GM19351 (cell line): ENCODE measurements at regions not wholly inside any gene's neighbourhood (a gene's known extent, or its start where the extent isn't known, plus 50 kb on each side); places are given as distances from the start of the nearest gene placed in this dataset.

Source experiments
- ATAC-seq: cut with Tn5 transposase; IDR thresholded peaks from one replicate; pipeline ENCODE4 v1.9.1; 2021; ENCODE audit warnings: mild to moderate bottlenecking, moderate library complexity; ENCODE audit not compliant: unreplicated experiment

DNA sequence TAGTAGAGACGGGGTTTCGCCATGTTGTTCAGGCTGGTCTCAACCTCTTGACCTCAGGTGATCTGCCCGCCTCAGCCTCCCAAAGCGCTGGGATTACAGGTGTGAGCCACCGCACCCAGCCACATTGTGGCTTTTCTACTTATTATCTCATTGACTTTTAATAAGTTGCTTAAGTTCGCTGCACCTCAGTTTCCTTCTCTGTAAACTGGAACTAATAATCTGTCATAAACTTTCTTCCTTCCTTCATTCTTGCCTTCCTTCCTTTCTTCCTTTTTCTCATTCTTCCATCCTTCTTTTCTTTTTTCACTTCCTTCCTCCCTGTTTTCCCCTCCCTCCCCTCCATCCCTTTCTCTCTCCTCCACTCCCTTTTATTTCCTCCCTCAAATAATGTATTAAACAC, 192.2 kb downstream of the MAF start:
- no peak for ATAC-seq

DNA sequence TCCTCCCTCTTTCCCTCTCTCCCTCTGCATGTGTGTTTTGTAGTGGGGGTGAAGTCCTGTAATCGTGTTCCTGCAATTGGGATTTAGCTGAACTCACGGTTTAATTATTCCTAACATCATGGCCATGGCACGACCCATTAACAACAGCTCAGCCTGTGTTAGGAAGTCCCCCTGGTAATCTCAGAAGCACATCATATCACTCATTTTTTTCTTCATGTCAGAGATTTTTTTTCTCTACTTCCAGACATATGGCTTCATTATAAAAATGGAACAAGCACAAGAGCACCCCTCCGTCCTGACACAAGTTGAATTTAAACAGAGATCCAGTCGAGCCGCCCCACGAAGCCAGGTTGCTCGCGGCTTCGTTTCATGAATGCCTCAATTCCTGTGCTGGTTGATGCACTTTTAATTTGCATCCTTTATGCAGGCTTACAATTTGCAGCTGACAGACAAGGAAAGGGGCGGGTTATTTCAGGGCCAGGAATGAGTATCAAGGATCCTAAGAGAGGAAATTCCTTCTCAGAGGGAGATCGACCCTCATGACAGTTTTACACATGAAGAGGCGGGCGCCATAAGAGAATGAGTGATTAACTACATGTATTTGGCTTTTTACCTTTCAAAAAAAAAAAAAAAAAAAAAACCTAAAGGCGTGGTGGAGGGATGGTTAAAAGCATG, 192.9 kb downstream of the MAF start:
- ATAC-seq = no peak

DNA sequence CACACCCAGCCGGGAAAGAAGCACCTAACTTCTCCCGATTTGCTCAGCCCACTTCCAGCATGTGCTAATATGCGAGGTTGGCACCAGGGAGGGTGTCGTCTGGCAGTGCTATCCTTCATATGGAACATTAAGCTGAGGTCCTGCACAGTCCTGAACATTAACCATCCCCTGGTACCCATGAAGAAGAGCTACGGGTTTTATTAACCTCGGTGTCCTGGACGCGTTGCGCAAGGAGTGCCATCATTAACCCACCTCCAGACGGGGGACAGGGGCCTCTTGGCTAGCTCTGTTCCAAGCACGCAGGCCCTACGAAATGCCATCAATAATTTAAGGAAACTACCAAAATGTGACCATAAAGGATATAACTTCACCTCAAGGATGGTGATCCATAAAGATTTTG, 193.5 kb downstream of the MAF start:
- ATAC-seq = no peak

DNA sequence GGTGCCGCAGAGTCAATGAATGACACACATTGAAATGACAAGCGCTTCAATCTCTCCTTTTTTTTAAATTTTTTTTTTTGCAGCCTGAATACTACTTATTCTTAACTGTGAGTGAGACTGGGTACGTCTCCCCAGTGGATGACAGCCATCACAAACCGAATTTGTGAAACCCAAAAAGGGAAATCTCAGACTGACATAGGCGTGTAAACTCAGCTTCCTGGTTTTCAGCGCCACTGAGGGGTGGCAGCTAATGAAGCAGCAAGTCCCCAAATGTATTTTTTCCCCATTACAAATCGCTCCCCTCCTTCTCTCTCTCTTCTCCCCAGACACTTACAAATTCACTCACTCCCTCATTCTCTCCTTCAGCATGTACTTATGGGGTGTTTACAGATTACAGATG, 196.0 kb downstream of the MAF start:
- ATAC-seq = no peak

DNA sequence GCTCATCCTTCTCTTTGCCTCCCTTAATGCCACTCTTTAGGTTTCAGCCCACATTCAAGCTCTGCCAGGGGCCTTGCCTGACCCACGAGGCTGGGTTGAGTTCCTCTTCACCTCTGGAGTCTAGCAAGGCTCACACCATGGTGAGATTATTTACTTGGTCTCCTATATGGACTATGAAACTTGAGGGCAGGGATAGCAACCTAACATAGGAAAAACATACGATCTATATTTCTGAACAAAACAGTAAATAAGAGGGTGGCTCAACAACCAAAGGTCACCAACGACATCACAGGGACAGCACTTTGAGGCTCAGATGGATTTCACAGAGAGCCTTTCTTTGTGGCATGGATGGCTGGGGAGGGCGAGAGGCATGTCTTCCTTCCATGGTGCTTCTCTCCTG, 197.0 kb downstream of the MAF start:
- no peak for ATAC-seq

DNA sequence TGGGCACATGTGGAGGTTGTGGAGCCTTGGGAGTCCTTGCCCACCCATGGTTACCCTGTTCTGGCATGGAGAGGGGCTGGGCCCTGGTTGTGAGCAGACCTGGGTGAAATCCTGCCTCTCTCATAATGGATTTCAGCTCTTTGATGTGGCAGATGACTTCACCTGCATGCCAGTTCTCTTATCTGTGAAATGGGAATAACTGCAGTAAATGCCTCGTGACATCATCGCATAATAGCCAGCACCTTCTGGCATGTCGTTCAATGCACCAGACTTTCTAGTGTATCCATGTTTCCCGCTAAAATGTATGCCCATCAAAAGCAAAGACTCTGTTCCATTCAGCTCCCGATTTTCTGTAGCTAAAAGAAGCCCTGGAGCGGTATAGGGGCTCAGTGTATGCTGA, 197.6 kb downstream of the MAF start:
- no peak for ATAC-seq

DNA sequence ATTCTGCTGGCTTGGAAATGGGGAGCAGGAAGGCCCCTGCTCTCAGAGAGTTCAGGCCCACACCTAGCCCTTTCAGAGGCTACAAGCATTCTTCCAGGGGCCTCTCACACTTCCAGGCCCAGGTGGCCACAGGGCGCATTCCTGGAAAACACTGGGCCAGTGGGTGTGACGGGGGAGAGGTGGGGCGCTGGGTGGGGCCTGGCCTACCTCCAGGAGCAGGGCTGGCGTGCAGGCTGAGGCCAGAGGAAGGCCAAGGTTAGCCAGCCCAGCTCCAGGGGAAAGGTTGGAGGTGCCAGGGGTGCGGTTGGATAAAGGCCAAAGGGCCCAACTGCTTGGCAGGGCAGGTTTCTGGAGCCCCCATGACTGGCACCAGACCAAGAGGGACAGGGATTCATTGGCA, 198.2 kb downstream of the MAF start:
- ATAC-seq = no peak

DNA sequence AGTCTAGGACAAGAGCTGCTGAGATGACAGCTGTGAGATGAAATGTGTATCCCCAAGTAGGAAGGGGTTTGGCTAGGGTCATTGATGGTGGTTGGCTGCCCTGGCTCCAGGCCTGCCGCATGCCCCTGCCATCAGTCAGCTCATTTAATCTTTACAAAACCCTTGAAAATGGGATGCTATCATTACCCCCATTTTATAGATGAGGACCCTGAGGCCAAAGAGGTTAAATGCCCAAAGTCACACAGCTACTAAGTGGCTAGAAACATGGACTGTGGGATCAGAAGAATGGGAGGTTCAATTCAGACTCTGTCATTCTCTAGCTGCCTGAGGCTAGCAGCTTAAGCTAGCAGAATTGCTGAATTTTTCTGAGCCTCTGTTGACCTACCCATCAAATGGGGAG, 198.8 kb downstream of the MAF start:
- no peak for ATAC-seq

DNA sequence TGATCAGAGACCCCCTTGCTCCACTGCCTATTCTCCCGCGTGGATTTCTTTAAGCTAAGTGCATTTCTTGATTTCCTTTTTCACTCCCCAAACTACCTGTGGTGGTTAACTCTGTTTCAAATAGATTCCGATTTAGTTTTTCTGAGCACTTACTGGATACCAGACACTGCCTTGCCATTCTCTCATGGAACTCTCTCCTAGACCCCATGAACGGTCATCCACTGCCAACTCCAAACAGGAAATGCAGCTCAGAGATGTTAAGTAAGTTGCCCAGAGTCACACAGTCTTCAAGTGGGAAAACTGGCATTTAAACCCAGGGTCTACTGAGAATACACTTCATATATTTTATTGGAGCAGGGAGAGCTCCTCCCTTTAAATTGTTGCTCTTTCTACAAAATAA, 199.4 kb downstream of the MAF start:
- no peak for ATAC-seq

DNA sequence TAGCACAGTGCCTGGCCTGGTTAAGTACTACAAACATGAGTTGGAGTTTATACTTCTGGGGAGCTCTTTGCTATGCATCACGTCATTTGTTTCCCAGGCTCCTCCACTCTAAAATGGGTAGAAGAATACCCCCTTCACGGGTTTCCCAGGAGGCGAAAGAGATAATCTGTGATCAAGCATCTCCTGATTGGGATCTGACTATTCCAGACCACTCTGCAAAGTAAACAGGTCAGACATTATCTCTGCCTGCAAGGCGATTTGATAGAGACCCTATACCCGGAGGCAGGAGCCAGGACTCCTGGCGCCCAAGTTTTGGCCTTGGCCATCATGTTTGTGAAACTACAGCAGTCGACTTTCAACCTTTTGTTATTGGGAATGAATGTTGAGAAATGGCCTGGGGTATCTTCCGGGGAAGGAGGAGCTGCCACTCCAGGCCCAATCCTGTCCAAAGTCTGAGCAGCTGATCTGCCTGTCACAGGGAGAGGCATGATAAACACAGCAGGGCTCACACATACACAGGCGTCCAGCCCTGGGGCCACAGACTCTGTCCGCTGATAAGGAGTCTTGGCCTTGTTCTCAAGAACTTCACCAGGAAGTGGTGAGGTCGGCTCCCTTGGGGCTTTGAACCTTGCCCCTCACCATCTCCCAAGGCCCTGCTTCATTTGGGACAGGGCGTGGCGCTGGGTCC, 199.9 kb downstream of the MAF start:
- no peak for ATAC-seq

DNA sequence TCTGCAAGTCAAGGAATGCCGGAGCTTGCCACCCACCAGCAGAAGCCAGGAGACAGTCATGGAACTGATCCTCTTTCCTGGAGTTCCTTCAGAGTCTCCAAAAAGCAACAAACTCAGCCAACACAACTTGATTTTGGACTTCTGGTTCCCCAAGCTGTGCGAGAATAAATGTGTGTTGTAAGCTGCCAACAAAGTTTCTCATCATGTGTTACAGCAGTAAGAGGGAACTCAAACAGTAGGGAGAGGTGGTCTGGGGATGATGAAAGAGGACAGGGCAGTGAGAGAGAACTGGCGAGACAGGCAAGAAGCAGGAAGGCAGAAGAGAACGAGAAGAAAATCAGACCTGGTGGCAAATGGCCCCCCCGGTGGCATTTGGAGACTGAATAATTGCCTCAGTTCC, 204.9 kb downstream of the MAF start:
- ATAC-seq = no peak

DNA sequence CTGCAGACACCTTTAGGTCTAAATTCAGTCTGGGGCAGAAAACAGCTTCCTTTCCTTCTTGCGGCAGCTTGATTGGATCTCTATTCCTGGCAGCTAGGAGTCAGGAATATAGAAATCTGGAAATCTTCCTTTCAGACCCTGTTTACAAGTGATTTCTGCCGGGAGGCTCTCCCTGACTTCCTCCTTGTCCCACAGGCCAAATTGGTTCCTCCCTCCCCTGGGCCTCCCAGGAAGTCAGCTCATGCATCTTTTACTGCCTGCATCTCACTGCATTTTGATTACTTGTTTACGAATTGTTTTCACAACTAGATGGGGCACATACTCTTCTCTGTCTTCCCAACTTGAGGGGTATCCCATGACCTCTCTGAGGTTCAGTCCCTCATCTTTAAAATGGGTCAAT, 206.3 kb downstream of the MAF start:
- ATAC-seq = no peak

DNA sequence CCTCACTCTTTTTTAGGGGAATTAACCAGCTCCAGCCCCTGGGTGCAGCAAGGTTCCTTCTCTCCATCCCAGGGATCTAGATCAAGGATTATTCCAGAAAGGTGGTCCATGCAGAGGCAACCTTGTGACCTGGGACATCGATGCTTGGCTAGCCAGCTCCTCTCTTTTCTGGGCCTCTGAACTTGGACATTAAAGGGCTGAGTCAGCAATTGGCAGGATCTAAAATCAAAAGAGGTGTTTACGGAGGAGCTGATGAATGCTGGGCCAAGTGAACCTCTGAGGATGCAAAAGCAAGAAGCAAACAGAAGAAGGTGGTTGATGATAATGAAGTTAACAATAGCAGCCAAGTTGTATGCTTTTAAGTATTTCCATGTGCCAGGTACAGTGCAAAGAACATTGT, 207.0 kb downstream of the MAF start:
- no peak for ATAC-seq

DNA sequence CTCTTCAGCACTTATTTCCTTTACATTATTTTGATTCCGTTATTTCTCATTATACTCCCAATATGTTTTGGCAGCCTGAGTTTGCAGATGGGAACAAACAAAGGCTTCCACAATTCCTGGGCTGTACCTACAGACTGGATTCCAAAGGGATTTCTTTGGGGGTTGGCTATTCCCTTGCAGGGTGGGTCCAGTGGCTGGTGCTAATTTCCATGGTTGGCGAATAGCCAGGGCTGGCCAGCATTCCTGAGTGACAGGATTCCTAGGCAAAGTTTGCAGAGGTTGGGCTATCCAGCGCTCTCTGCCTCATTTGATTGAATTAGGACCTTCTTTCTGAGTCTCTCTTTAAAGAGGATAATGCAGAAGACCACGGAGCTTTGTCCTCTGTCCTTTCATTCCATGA, 207.4 kb downstream of the MAF start:
- ATAC-seq = no peak

DNA sequence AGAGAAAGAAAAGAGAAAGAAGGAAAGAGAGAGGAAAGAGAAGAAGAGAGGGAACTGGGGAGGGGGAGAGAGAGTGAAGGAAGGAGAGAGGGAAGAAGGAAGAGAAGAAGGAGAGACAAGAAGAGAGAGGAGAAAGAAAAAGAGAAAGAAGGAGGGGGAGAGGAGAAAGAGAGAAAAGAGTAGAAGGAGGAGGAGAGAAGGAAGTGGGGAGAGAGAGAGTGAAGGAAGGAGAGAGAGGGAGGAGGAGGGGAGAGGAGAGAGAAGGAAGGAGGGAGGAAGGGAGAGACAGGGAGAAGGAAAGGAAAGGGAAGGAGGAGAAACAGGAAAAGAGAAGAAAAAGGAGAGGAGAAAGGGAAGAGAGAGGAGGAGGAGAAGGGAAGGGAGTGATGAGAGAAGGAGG, 208.5 kb downstream of the MAF start:
- ATAC-seq = no peak

DNA sequence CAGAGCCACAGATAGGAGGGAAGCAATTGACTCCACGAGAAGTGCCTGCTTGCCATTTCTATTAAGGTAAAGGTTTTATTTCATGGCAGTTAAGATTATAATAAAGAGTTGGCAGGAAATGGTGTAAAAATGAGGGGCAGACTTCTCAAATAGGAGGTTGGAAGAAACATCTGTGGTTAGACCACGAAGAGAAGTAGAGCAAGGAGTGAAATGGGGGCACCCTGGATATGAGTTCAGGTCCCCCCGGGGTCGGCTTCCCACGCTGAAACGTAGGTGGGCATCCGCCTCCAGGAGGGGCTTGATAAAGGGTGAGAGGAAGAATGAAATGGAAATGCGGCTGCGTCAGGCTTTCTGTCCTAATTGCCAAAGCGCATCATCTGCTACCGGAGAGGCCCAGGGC, 209.1 kb downstream of the MAF start:
- no peak for ATAC-seq

DNA sequence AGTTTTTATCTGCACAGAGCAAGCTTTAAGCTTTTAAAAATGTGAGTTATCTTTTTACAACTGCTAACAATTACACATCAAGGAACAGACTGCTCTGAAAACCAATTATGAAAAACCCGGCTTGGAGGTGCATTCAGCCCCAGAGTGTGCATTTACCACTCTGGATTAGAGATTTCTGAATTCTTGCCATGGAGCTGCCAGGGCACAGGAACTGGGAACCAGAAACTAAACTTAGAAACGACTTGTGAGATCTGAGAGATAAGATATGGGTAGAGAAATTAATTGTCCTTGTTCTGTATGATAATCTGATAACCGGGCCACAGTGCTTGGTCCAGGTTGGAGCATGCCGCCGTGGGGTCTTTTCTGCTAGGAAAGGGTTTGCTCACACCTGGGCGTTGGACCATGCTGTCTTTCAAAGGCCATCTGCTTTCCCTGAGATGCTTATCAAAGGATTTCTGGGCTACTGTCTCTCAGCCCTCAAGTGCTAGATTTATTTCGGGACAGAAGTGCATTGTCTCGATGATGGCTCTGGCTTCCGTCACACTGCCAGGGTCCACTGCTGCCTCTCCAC, 210.0 kb downstream of the MAF start:
- ATAC-seq = no peak

DNA sequence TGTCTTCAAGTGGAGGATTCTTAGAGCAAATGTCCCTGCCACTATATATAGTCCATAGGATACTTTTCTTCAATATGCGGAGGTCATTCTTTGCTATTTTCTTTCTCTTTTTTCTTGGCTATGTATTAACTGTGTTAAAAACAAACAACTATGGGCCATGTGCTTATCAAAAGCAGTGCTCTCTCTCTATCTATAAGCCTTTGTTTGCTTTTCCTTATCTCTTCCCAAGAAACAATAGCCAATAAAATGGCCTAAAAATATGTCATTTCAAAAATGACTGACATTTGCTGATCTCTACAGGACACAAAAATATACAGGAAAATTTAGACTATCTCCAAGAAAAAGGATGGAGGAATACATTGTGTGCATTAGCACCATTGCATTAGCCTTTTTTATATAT, 212.1 kb downstream of the MAF start:
- no peak for ATAC-seq

DNA sequence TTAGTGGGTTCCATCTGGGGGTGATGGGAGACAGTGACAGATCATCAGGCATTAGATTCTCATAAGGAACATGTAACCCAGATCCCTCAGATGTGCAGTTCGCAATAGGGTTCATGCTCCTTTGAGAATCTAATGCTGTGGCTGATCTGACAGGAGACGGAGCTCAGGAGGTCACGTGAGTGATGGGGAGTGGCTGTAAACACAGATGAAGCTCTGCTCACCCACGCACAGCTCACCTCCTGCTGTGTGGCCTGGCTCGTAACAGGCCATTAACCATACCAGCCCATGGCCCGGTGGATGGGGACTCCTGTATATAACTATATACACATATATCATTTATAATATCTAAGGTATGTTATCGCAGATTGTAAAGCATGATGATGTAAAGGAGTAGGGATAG, 214.2 kb downstream of the MAF start:
- ATAC-seq = no peak

DNA sequence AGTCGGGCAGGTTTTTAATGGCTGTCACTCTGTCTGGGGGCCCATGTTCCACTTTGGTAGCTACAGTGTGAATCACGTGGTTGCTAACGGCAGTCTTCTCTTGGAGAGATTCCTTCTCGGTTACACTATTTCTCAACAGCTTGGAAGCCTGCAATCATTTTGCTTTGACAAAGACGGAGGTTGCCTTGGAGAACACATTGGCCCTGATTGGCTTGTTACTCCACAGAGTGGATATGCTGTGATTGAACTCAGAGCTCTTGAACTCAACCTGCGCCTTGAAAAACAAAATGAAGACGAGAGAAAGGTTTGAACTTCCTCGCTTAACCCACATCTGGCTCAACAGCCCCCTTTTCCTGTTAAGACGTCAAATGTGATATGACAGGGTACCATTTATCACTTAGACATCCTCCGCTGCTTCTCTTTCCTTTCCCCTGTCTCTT, 218.9 kb downstream of the MAF start:
- no peak for ATAC-seq

DNA sequence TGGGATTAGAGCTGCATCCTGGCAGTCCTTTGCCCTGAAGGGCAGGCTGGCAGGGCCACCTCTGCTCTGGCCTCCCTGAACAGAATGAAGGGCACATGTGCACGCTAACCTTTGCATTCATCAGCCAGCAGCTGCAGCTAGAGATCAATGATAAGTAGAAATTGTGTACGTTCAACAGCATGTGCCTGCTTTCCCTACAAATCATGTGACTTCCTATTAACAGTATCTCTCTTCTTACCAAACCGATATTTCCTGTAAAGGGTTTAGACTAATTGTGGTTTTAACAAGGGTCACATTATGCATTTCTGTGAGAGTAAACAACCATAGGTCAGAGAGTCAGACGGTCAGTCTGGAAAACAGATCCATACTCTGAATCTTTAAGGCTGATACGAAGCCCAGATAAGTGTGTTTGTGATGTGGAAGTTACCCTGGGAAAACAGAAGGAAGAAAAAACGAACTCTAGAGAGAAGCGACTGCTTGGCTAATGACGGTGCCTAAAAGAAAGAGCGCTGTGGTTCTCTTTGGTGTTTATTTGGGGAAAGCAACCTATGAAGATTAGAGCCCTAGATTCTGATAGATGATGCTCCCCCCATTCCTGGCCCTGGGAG, 219.4 kb downstream of the MAF start:
- ATAC-seq = no peak

DNA sequence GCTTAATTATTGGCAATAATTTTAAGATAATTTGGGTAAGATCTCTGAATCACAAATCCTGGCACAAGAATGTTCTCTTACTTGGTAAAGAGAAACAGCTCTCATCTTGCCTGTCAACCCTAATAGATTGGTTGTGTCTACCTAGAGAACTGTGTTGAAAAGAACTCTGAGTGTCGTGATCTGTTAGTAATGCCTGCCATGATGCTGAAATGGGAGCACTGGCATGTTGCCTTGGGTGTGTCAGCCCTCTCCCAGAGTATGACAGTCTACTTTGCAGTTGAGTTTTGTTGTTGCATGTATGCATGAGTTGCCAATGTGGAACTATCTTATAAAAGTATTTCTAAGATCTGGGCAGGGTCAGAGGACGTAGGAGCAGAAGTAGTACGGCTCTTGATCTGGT, 221.4 kb downstream of the MAF start:
- ATAC-seq = no peak
